ENCODE measurements at regions not wholly inside any gene's neighbourhood (a gene's known extent, or its start where the extent isn't known, plus 50 kb on each side); places are given as distances from the start of the nearest gene placed in this dataset.

- TF ChIP-seq CTCF (conservative IDR thresholded peaks at IDR 0.05; ENCODE audit: low read depth, low read length) (no peak), EZH2 (IDR thresholded peaks at IDR 0.05; ENCODE audit: low read length, unreplicated experiment) (no peak), EZH2phosphoT487 (IDR thresholded peaks at IDR 0.05; ENCODE audit: borderline replicate concordance, low read length) (no peak)
Measured at GRCh38 chr11:96551136-96551535, 161.3 kb downstream of the JRKL start.
